Transverse colon (tissue), 4 donors: ENCODE measurements at regions not wholly inside any gene's neighbourhood (a gene's known extent, or its start where the extent isn't known, plus 50 kb on each side); places are given as distances from the start of the nearest gene placed in this dataset.

Experiments
- POLR2A ChIP-seq: fragments of 450-650 bp; IDR thresholded peaks from one replicate; pipeline ENCODE4 v1.6.1; 2016; ENCODE audit warnings: antibody characterized with exemption, mild to moderate bottlenecking, moderate library complexity
- POLR2AphosphoS5 ChIP-seq, 3 donors: sonication (generic); formaldehyde crosslinking; IDR thresholded peaks; one replicate each; pipeline ENCODE4 v1.6.1; 2016; ENCODE audit warnings: antibody characterized with exemption in 3 of 3
- TF ChIP-seq, protein P1 (sequence below), 5 experiments: fragments of 200-600 bp in 3 of 5; fragments of 450-650 bp in 2 of 5; sonication (generic) in 3 of 5; IDR thresholded peaks; 1 replicate in 2 of 5; 2 replicates in 3 of 5; pipeline ENCODE4 v1.5.1; 2016 to 2017; ENCODE audit warnings: antibody characterized with exemption in 5 of 5, inconsistent platforms in 3 of 5, mild to moderate bottlenecking in 2 of 5, moderate library complexity in 1 of 5

DNA sequence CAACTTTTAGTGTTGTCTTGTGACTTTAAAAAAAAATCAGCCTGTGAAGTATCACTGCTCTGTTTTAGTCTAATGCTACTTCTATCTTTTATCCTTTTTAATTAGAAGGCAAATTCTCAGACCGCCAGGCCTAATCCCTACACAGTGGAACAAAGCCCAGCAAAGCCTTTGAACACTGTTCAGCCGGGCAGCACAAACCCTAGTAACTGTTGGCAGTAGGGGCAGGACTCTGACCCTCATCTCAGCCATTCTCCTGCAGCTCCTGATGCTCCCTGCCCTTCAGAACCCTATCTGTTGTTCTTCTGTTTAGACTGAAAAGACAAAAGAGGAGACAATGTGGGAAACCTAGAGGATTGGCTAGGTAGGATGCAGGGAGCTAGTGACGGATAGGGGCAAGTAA, 78.0 kb upstream of the OTX2 start:
- TF ChIP-seq POLR2A, result no peak
- TF ChIP-seq, protein P1, sequence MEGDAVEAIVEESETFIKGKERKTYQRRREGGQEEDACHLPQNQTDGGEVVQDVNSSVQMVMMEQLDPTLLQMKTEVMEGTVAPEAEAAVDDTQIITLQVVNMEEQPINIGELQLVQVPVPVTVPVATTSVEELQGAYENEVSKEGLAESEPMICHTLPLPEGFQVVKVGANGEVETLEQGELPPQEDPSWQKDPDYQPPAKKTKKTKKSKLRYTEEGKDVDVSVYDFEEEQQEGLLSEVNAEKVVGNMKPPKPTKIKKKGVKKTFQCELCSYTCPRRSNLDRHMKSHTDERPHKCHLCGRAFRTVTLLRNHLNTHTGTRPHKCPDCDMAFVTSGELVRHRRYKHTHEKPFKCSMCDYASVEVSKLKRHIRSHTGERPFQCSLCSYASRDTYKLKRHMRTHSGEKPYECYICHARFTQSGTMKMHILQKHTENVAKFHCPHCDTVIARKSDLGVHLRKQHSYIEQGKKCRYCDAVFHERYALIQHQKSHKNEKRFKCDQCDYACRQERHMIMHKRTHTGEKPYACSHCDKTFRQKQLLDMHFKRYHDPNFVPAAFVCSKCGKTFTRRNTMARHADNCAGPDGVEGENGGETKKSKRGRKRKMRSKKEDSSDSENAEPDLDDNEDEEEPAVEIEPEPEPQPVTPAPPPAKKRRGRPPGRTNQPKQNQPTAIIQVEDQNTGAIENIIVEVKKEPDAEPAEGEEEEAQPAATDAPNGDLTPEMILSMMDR (IDR thresholded peaks at IDR 0.05), result no peak
- no peak for TF ChIP-seq POLR2AphosphoS5 (IDR thresholded peaks at IDR 0.05)
